Activated T-helper 1 cell treated with anti-CD3 and anti-CD28 coated beads, Interleukin-12 subunit alpha, Interleukin-12 subunit beta, Interleukin-2, Interleukin-4 antibody, amounts not matched to agents 30 ng/mL and 10 ng/mL and 1 ng/mL, durations not matched to agents 14 hours and 24 hours and 36 hours (primary cell): ENCODE measurements at regions not wholly inside any gene's neighbourhood (a gene's known extent, or its start where the extent isn't known, plus 50 kb on each side); places are given as distances from the start of the nearest gene placed in this dataset.
"Not testable (repeated sequence)": the region's sequence is repeated elsewhere in the genome, so short reads cannot be mapped to it uniquely, and the experiment has no call there.

Experiments
- DNase-seq: peaks from one replicate; pipeline ENCODE4 v3.0.0; 2021; ENCODE audit warnings: low spot score
- H3K27ac Mint-ChIP-seq: one replicate; pipeline ENCODE4 v1.8.0; 2021; ENCODE audit warnings: mild to moderate bottlenecking, mixed read lengths
- H3K27me3 Mint-ChIP-seq: one replicate; pipeline ENCODE4 v1.8.0; 2022; ENCODE audit warnings: mild to moderate bottlenecking, moderate library complexity, mixed read lengths; ENCODE audit not compliant: insufficient read depth
- H3K36me3 Mint-ChIP-seq: one replicate; pipeline ENCODE4 v1.8.0; 2021; ENCODE audit warnings: low read depth, mixed read lengths
- H3K4me1 Mint-ChIP-seq: one replicate; pipeline ENCODE4 v1.8.0; 2021; ENCODE audit warnings: low read depth, mixed read lengths
- H3K4me3 Mint-ChIP-seq: one replicate; pipeline ENCODE4 v1.8.0; 2021; ENCODE audit warnings: mild to moderate bottlenecking, moderate library complexity, mixed read lengths
- H3K9me3 Mint-ChIP-seq: one replicate; pipeline ENCODE4 v1.8.0; 2021; ENCODE audit warnings: mixed read lengths
- intact Hi-C: fragments of 100-400 bp; cut with micrococcal nuclease; formaldehyde crosslinking; loops from one replicate; pipeline ENCODE4 v1.15.1; 2024

DNA sequence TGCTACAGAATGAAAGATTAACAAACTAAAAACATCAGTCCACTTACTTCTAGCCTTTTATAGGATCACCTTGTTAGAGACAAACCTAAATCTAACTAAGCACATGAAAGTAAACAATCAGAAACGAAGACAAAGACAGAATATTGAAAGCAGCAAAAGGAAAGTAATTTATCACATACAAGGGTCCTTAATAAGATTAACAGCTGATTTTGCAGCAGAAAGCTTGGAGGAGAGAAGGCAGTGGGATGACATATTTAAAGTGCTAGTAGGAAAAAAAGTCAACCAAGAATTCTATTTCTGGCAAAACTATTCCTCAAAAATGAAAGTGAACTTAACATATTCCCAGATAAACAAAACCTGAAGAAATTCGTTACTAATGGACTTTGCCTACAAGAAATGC lies 286.4 kb downstream of the RWDD3 start:
- no peak overlapping the region for H3K4me3 Mint-ChIP-seq

DNA sequence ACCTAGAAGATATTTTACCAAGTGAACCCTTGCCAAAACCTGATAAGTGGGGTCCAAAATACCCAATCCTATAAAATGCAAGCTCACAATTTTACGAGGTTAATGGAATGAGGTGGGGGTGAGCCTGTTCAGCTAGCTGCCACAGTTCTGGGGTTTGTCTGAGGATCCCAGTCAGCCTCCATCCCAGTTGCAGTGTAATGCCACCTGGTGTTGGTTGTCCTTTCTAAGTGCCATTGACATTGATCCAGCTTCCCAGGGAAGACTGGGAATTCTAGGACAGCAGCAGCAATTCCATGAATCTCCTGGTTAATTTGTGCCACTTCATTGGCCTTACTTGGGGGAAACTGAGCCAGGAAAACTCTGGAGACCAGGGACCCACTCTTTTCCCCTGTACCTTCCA lies 298.3 kb downstream of the RWDD3 start:
- DNase-seq, result no peak
- H3K36me3 Mint-ChIP-seq, result no peaks in the 10 kb centered on the region
- no peak overlapping the region for H3K4me3 Mint-ChIP-seq
- intact Hi-C loops, result no loop called here
- peaks cover 15% of the 10 kb centered on the region for H3K9me3 Mint-ChIP-seq
- no peaks in the 10 kb centered on the region for H3K4me1 Mint-ChIP-seq
- no peaks in the 10 kb centered on the region for H3K27me3 Mint-ChIP-seq
- H3K27ac Mint-ChIP-seq, result no peak overlapping the region

More for the DNA sequence above, 286.4 kb downstream of the RWDD3 start:
- no peaks in the 10 kb centered on the region for H3K4me1 Mint-ChIP-seq
- H3K27ac Mint-ChIP-seq, result no peak overlapping the region
- H3K36me3 Mint-ChIP-seq, result no peaks in the 10 kb centered on the region
- intact Hi-C loops, result no loop called here
- H3K27me3 Mint-ChIP-seq, result no peaks in the 10 kb centered on the region
- peaks cover 12% of the 10 kb centered on the region for H3K9me3 Mint-ChIP-seq
- DNase-seq, result no peak

DNA sequence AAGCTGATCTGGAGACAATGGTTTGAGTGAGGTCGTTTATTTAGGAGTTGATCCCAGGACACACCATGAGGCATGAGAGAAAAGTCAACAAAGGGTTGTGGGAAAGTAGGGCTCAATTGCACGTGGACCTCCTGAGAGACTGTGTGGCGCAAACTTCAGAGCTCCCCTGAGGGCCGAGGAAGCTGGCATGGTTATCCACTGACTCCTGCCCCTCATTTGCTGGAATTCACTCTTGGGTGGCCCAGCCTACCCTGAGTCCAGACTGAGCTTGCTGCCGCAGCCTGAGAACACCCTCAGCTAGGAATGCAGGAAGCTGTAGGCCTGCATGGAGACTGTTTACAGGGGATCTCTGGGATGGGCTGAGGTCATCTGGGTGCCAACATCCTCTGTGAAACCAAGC lies 301.0 kb downstream of the RWDD3 start:
- Mint-ChIP-seq H3K4me1 (no peaks in the 10 kb centered on the region), H3K36me3 (no peaks in the 10 kb centered on the region), H3K4me3 (no peak overlapping the region), H3K27me3 (no peaks in the 10 kb centered on the region), H3K27ac (no peak overlapping the region), H3K9me3 (peaks cover 16% of the 10 kb centered on the region)
- intact Hi-C loops, result no loop called here
- no peak for DNase-seq

- H3K4me1 Mint-ChIP-seq, result no peaks in the 10 kb centered on the region
- no peak for DNase-seq
- no peaks in the 10 kb centered on the region for H3K27me3 Mint-ChIP-seq
- peaks cover 16% of the 10 kb centered on the region for H3K9me3 Mint-ChIP-seq
- no peak overlapping the region for H3K4me3 Mint-ChIP-seq
- intact Hi-C loops, result no loop called here
- no peak overlapping the region for H3K27ac Mint-ChIP-seq
- no peaks in the 10 kb centered on the region for H3K36me3 Mint-ChIP-seq
Measured at GRCh38 chr1:95535614-95536013, 301.6 kb downstream of the RWDD3 start.

GRCh38 chr1:95536501-95536900 lies 302.5 kb downstream of the RWDD3 start:
- H3K36me3 Mint-ChIP-seq, result no peaks in the 10 kb centered on the region
- no peaks in the 10 kb centered on the region for H3K27me3 Mint-ChIP-seq
- H3K4me1 Mint-ChIP-seq, result no peaks in the 10 kb centered on the region
- intact Hi-C loops, result no loop called here
- no peak for DNase-seq
- peaks cover 14% of the 10 kb centered on the region for H3K9me3 Mint-ChIP-seq
- H3K4me3 Mint-ChIP-seq, result no peak overlapping the region
- no peak overlapping the region for H3K27ac Mint-ChIP-seq

DNA sequence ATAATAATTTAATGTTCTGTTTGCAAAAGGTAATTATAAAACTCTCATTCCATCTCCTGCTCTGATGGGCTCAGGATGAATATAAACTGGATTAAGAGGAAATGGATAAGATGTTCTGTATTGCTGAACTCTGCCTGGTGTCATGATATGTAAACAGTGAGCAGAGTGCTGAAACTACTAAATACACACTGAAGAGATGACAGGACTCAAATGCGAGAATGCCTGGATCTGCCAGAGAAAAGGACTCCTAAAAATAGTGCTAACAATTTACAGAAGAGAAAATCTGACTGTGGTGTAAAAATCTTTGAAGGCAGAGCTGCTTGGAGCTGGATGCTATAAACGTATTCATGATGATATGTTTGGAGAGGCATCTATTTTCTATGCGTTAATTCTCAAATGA lies 303.2 kb downstream of the RWDD3 start:
- H3K9me3 Mint-ChIP-seq, result peaks cover 12% of the 10 kb centered on the region
- H3K36me3 Mint-ChIP-seq, result no peaks in the 10 kb centered on the region
- intact Hi-C loops, result no loop called here
- no peaks in the 10 kb centered on the region for H3K4me1 Mint-ChIP-seq
- H3K27me3 Mint-ChIP-seq, result no peaks in the 10 kb centered on the region
- no peak overlapping the region for H3K27ac Mint-ChIP-seq
- no peak for DNase-seq
- no peak overlapping the region for H3K4me3 Mint-ChIP-seq

- H3K36me3 Mint-ChIP-seq, H3K27me3 Mint-ChIP-seq, DNase-seq, H3K27ac Mint-ChIP-seq, H3K4me1 Mint-ChIP-seq, H3K4me3 Mint-ChIP-seq, intact Hi-C loops: not testable (repeated sequence)
- peaks cover 12% of the 10 kb centered on the region for H3K9me3 Mint-ChIP-seq
Measured at GRCh38 chr1:95538242-95538641, 304.2 kb downstream of the RWDD3 start.

DNA sequence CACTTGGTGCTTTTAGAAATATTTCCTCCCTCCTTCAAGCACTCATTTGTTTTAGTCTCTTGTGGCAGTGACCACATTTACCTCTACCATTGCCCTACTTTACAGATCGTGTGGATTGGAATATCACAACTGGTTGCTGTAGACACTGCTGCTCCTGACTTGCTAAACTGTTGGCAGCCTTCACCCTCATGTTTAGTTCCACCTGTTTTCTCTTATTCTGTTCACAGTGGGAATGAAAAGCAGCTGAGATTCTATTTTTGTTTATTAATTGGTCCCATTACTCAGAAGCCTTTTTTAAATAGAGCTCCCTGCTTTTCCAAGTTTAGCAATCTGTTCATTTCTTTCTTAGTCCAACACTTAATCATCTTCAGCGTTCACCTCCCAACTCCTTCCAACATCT lies 308.9 kb downstream of the RWDD3 start:
- no peak overlapping the region for H3K4me3 Mint-ChIP-seq
- no peak for DNase-seq
- no peak overlapping the region for H3K27ac Mint-ChIP-seq
- no peaks in the 10 kb centered on the region for H3K9me3 Mint-ChIP-seq
- intact Hi-C loops, result no loop called here
- no peaks in the 10 kb centered on the region for H3K4me1 Mint-ChIP-seq
- H3K27me3 Mint-ChIP-seq, result no peaks in the 10 kb centered on the region
- H3K36me3 Mint-ChIP-seq, result no peaks in the 10 kb centered on the region

DNA sequence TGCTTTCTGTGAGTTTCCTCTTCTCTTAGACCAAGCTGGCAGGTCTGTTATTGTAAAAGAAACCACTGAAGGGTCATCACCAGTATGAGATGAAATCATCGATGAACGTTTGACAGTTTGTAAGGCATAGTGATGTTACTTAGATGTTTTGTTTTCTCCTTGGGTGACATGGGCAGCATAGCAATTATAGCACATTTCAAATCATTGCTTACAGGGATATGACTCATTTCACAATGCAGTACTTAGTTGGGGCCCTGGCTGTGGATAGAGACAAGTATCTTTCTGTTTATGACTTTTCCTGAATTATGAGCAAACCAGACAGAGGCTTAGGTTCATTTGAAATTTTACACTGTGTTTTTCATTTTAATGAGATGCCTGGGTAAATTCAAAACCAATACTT lies 313.0 kb downstream of the RWDD3 start:
- Mint-ChIP-seq H3K36me3 (no peaks in the 10 kb centered on the region), H3K9me3 (peaks cover 3% of the 10 kb centered on the region), H3K4me1 (no peaks in the 10 kb centered on the region), H3K27ac (no peak overlapping the region), H3K27me3 (no peaks in the 10 kb centered on the region), H3K4me3 (no peak overlapping the region)
- intact Hi-C loops, result no loop called here
- no peak for DNase-seq

DNA sequence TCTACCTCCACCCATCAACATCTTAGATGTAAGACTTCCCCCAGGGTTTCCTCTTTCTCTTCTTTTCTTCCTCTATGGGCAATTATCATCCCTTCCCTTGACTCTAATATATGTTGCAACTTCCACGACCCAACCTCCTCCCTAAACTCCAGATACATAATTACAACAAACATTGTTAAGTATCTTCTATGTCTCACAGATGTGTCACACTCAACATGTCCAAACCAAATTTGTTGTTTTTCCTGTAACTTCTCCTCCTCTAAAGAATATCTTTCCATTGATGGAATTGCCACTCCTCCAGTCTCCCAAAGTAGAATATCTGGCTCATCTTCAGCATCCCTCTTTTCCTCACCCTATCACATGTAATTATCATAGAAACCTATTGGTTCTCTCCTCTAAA lies 314.2 kb downstream of the RWDD3 start:
- no peaks in the 10 kb centered on the region for H3K4me1 Mint-ChIP-seq
- no peak for DNase-seq
- H3K27me3 Mint-ChIP-seq, result no peaks in the 10 kb centered on the region
- no peaks in the 10 kb centered on the region for H3K36me3 Mint-ChIP-seq
- intact Hi-C loops, result no loop called here
- peaks cover 3% of the 10 kb centered on the region for H3K9me3 Mint-ChIP-seq
- no peak overlapping the region for H3K4me3 Mint-ChIP-seq
- no peak overlapping the region for H3K27ac Mint-ChIP-seq

DNA sequence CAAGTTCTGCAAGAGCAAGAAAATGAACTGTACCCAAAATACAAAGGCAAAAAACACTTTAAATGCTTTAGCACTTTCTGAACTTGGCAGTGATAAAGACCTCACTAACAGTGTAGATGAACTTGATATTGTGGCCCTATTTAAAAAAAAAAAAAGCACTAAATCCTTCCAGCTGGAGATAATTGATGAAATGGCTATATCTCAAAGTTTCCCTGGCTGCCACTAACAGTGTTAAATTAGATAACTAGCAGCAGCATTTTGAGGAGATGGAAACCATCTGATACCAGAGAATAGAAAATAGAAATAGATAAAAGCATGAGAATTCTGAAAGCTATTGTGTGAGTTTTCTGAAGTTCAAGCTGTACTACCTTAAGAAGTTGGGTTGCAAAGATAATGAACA lies 317.2 kb downstream of the RWDD3 start:
- DNase-seq, result no peak
- H3K27ac Mint-ChIP-seq, result no peak overlapping the region
- peaks cover 3% of the 10 kb centered on the region for H3K9me3 Mint-ChIP-seq
- intact Hi-C loops, result no loop called here
- H3K4me1 Mint-ChIP-seq, result no peaks in the 10 kb centered on the region
- H3K4me3 Mint-ChIP-seq, result no peak overlapping the region
- no peaks in the 10 kb centered on the region for H3K36me3 Mint-ChIP-seq
- H3K27me3 Mint-ChIP-seq, result no peaks in the 10 kb centered on the region

- no peaks in the 10 kb centered on the region for H3K36me3 Mint-ChIP-seq
- no peak for DNase-seq
- no peaks in the 10 kb centered on the region for H3K4me1 Mint-ChIP-seq
- no peak overlapping the region for H3K27ac Mint-ChIP-seq
- no peaks in the 10 kb centered on the region for H3K27me3 Mint-ChIP-seq
- H3K4me3 Mint-ChIP-seq, result no peak overlapping the region
- intact Hi-C loops, result no loop called here
- peaks cover 12% of the 10 kb centered on the region for H3K9me3 Mint-ChIP-seq
Measured at GRCh38 chr1:95553595-95553994, 319.6 kb downstream of the RWDD3 start.

- no peak overlapping the region for H3K27ac Mint-ChIP-seq
- no peaks in the 10 kb centered on the region for H3K27me3 Mint-ChIP-seq
- H3K9me3 Mint-ChIP-seq, result peaks cover 18% of the 10 kb centered on the region
Measured at GRCh38 chr1:95554408-95554807, 320.4 kb downstream of the RWDD3 start.

GRCh38 chr1:95558791-95559190 lies 324.8 kb downstream of the RWDD3 start:
- intact Hi-C loops, result no loop called here
- no peak overlapping the region for H3K4me3 Mint-ChIP-seq

More at GRCh38 chr1:95554408-95554807, 320.4 kb downstream of the RWDD3 start:
- H3K36me3 Mint-ChIP-seq, result no peaks in the 10 kb centered on the region
- H3K4me3 Mint-ChIP-seq, result no peak overlapping the region
- intact Hi-C loops, result no loop called here
- H3K4me1 Mint-ChIP-seq, result no peaks in the 10 kb centered on the region
- DNase-seq, result no peak

More at GRCh38 chr1:95558791-95559190, 324.8 kb downstream of the RWDD3 start:
- H3K27ac Mint-ChIP-seq, result no peak overlapping the region
- no peak for DNase-seq
- no peaks in the 10 kb centered on the region for H3K4me1 Mint-ChIP-seq
- H3K36me3 Mint-ChIP-seq, result no peaks in the 10 kb centered on the region
- H3K9me3 Mint-ChIP-seq, result peaks cover 23% of the 10 kb centered on the region
- no peaks in the 10 kb centered on the region for H3K27me3 Mint-ChIP-seq
